ENCODE measurements at regions not wholly inside any gene's neighbourhood (a gene's known extent, or its start where the extent isn't known, plus 50 kb on each side); places are given as distances from the start of the nearest gene placed in this dataset.

DNA sequence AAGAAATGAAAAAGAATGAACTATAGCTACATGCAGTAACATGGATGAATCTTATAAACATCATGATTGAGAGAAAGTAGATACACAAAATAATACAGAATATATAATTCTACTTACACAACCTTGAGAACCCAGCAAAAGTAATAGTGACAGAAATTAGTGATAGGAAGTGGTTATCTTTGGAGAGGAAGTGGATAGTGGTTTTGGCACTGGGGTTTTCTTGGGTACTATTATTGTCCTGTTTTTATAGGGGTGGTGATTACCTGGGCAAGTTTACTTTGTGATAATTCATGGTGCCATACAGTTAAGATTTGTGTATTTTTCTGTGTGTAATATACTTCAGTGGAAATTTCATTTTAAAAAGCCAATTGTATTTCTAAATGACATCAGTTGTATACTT, 352.7 kb downstream of the AEBP2 start:
- TF ChIP-seq POLR2A (IDR thresholded peaks at IDR 0.05; ENCODE audit: low read depth, low read length), result no peak
- TF ChIP-seq TAF1 (IDR thresholded peaks at IDR 0.05; ENCODE audit: borderline replicate concordance, low read depth, low read length), result no peak

Measured in GM12892 (cell line).